Activated CD8-positive, alpha-beta T cell treated with anti-CD3 and anti-CD28 coated beads, Interleukin-2, amount 10 ng/mL, durations not matched to agents 7 days and 5 days (primary cell): ENCODE measurements at regions not wholly inside any gene's neighbourhood (a gene's known extent, or its start where the extent isn't known, plus 50 kb on each side); places are given as distances from the start of the nearest gene placed in this dataset.

Experiments used
- ATAC-seq: fragments of 150-1000 bp; cut with Tn5 transposase; one replicate; pipeline ENCODE4 v1.10.0; 2021; ENCODE audit warnings: moderate library complexity
- CTCF ChIA-PET: fragments of 350-600 bp; sonication (Branson Sonifier 250); formaldehyde crosslinking; loops from one replicate; lab custom pipeline; 2021; ENCODE audit warnings: antibody characterized with exemption; lab: Charles Lee
- POLR2A ChIA-PET: fragments of 350-600 bp; sonication (Branson Sonifier 250); formaldehyde crosslinking; loops from one replicate; lab custom pipeline; 2021; ENCODE audit warnings: antibody characterized with exemption; lab: Charles Lee
- DNase-seq: peaks from one replicate; pipeline ENCODE4 v3.0.0-alpha.2; 2020
- H3K27ac Mint-ChIP-seq: one replicate; pipeline ENCODE4 v1.8.0; 2021; ENCODE audit warnings: mild to moderate bottlenecking, mixed read lengths
- H3K27me3 Mint-ChIP-seq: one replicate; pipeline ENCODE4 v1.8.0; 2021; ENCODE audit warnings: low read depth, mixed read lengths
- H3K36me3 Mint-ChIP-seq: one replicate; pipeline ENCODE4 v1.8.0; 2021; ENCODE audit warnings: low read depth, mixed read lengths
- H3K4me1 Mint-ChIP-seq: one replicate; pipeline ENCODE4 v1.8.0; 2021; ENCODE audit warnings: low read depth, mixed read lengths
- H3K4me3 Mint-ChIP-seq: one replicate; pipeline ENCODE4 v1.8.0; 2021; ENCODE audit warnings: mild to moderate bottlenecking, mixed read lengths
- H3K9me3 Mint-ChIP-seq: one replicate; pipeline ENCODE4 v1.8.0; 2022; ENCODE audit warnings: mixed read lengths; ENCODE audit not compliant: insufficient read depth

GRCh38 chr16:8486985-8487384, 103.3 kb downstream of the TMEM114 start:
- ATAC-seq (no peak), DNase-seq (no peak)
- no peak overlapping the region for H3K27ac Mint-ChIP-seq
- POLR2A ChIA-PET = no interaction called here
- H3K36me3 Mint-ChIP-seq = no peaks in the 10 kb centered on the region
- no peak overlapping the region for H3K4me3 Mint-ChIP-seq
- CTCF ChIA-PET = no interaction called here
- no peaks in the 10 kb centered on the region for H3K9me3 Mint-ChIP-seq
- H3K4me1 Mint-ChIP-seq = no peaks in the 10 kb centered on the region
- H3K27me3 Mint-ChIP-seq = no peaks in the 10 kb centered on the region

GRCh38 chr16:8483396-8483795, 106.9 kb downstream of the TMEM114 start:
- no peaks in the 10 kb centered on the region for H3K36me3 Mint-ChIP-seq
- H3K27me3 Mint-ChIP-seq = no peaks in the 10 kb centered on the region
- H3K4me3 Mint-ChIP-seq = no peak overlapping the region
- ChIA-PET POLR2A (no interaction called here), CTCF (no interaction called here)
- no peaks in the 10 kb centered on the region for H3K9me3 Mint-ChIP-seq
- no peak for DNase-seq
- no peaks in the 10 kb centered on the region for H3K4me1 Mint-ChIP-seq
- no peak overlapping the region for H3K27ac Mint-ChIP-seq
- ATAC-seq = no peak

- DNase-seq (no peak), ATAC-seq (no peak)
- no peak overlapping the region for H3K4me3 Mint-ChIP-seq
- ChIA-PET POLR2A (no interaction called here), CTCF (no interaction called here)
- H3K4me1 Mint-ChIP-seq = no peaks in the 10 kb centered on the region
- no peak overlapping the region for H3K27ac Mint-ChIP-seq
- H3K36me3 Mint-ChIP-seq = no peaks in the 10 kb centered on the region
- H3K27me3 Mint-ChIP-seq = no peaks in the 10 kb centered on the region
- H3K9me3 Mint-ChIP-seq = no peaks in the 10 kb centered on the region
Observed at GRCh38 chr16:8481810-8482209, 108.5 kb downstream of the TMEM114 start.

- ChIA-PET CTCF (no interaction called here), POLR2A (no interaction called here)
- no peaks in the 10 kb centered on the region for H3K36me3 Mint-ChIP-seq
- DNase-seq (no peak), ATAC-seq (no peak)
- H3K27ac Mint-ChIP-seq = no peak overlapping the region
- no peak overlapping the region for H3K4me3 Mint-ChIP-seq
- H3K27me3 Mint-ChIP-seq = no peaks in the 10 kb centered on the region
- no peaks in the 10 kb centered on the region for H3K4me1 Mint-ChIP-seq
- H3K9me3 Mint-ChIP-seq = no peaks in the 10 kb centered on the region
Observed at GRCh38 chr16:8476824-8477223, 113.5 kb downstream of the TMEM114 start.

GRCh38 chr16:8474587-8474986, 115.7 kb downstream of the TMEM114 start:
- POLR2A ChIA-PET = no interaction called here
- H3K4me1 Mint-ChIP-seq = no peaks in the 10 kb centered on the region
- no peaks in the 10 kb centered on the region for H3K27me3 Mint-ChIP-seq
- no peak for ATAC-seq
- H3K9me3 Mint-ChIP-seq = no peaks in the 10 kb centered on the region
- H3K4me3 Mint-ChIP-seq = no peak overlapping the region
- H3K36me3 Mint-ChIP-seq = no peaks in the 10 kb centered on the region
- no peak overlapping the region for H3K27ac Mint-ChIP-seq
- no peak for DNase-seq
- CTCF ChIA-PET = no interaction called here

- no peaks in the 10 kb centered on the region for H3K27me3 Mint-ChIP-seq
- H3K9me3 Mint-ChIP-seq = no peaks in the 10 kb centered on the region
- CTCF ChIA-PET = no interaction called here
- H3K27ac Mint-ChIP-seq = no peak overlapping the region
- no peaks in the 10 kb centered on the region for H3K36me3 Mint-ChIP-seq
- ATAC-seq = no peak
- POLR2A ChIA-PET = no interaction called here
- no peak overlapping the region for H3K4me3 Mint-ChIP-seq
- no peaks in the 10 kb centered on the region for H3K4me1 Mint-ChIP-seq
- no peak for DNase-seq
Observed at GRCh38 chr16:8469102-8469778, 121.1 kb downstream of the TMEM114 start.

GRCh38 chr16:8464979-8465378, 125.3 kb downstream of the TMEM114 start:
- ChIA-PET CTCF (no interaction called here), POLR2A (no interaction called here)
- no peaks in the 10 kb centered on the region for H3K36me3 Mint-ChIP-seq
- no peak overlapping the region for H3K27ac Mint-ChIP-seq
- no peaks in the 10 kb centered on the region for H3K9me3 Mint-ChIP-seq
- no peak overlapping the region for H3K4me3 Mint-ChIP-seq
- ATAC-seq (no peak), DNase-seq (no peak)
- H3K27me3 Mint-ChIP-seq = no peaks in the 10 kb centered on the region
- H3K4me1 Mint-ChIP-seq = no peaks in the 10 kb centered on the region

GRCh38 chr16:8459085-8459733, 131.1 kb downstream of the TMEM114 start:
- CTCF ChIA-PET = no interaction called here
- H3K4me3 Mint-ChIP-seq = no peak overlapping the region
- H3K9me3 Mint-ChIP-seq = no peaks in the 10 kb centered on the region
- ATAC-seq = no peak
- DNase-seq = no peak
- no peaks in the 10 kb centered on the region for H3K4me1 Mint-ChIP-seq
- POLR2A ChIA-PET = no interaction called here
- H3K27me3 Mint-ChIP-seq = no peaks in the 10 kb centered on the region
- no peak overlapping the region for H3K27ac Mint-ChIP-seq
- H3K36me3 Mint-ChIP-seq = no peaks in the 10 kb centered on the region

- POLR2A ChIA-PET = no interaction called here
- no peak for ATAC-seq
- H3K36me3 Mint-ChIP-seq = no peaks in the 10 kb centered on the region
- no peak for DNase-seq
- H3K4me1 Mint-ChIP-seq = no peaks in the 10 kb centered on the region
- H3K4me3 Mint-ChIP-seq = no peak overlapping the region
- no peaks in the 10 kb centered on the region for H3K9me3 Mint-ChIP-seq
- H3K27ac Mint-ChIP-seq = no peak overlapping the region
- no peaks in the 10 kb centered on the region for H3K27me3 Mint-ChIP-seq
- CTCF ChIA-PET = no interaction called here
Observed at GRCh38 chr16:8458481-8459046, 131.7 kb downstream of the TMEM114 start.

GRCh38 chr16:8453359-8453758, 137.0 kb downstream of the TMEM114 start:
- Mint-ChIP-seq H3K27ac (no peak overlapping the region), H3K36me3 (no peaks in the 10 kb centered on the region), H3K4me3 (no peak overlapping the region), H3K27me3 (no peaks in the 10 kb centered on the region), H3K4me1 (no peaks in the 10 kb centered on the region), H3K9me3 (no peaks in the 10 kb centered on the region)
- ChIA-PET POLR2A (no interaction called here), CTCF (interaction anchor here (1.1 kb wide), 1 partner anchor 8 kb away, joined by 4 read pairs; no protein-coding TSS in a partner anchor)
- ATAC-seq (no peak), DNase-seq (no peak)

GRCh38 chr16:8452941-8453340, 137.4 kb downstream of the TMEM114 start:
- H3K27ac Mint-ChIP-seq = no peak overlapping the region

GRCh38 chr16:8436931-8437330, 153.4 kb downstream of the TMEM114 start:
- POLR2A ChIA-PET = no interaction called here
- H3K9me3 Mint-ChIP-seq = no peaks in the 10 kb centered on the region
- H3K27me3 Mint-ChIP-seq = no peaks in the 10 kb centered on the region

More at GRCh38 chr16:8452941-8453340, 137.4 kb downstream of the TMEM114 start:
- DNase-seq = no peak
- H3K4me1 Mint-ChIP-seq = no peaks in the 10 kb centered on the region
- H3K27me3 Mint-ChIP-seq = no peaks in the 10 kb centered on the region
- ATAC-seq = no peak
- no peaks in the 10 kb centered on the region for H3K9me3 Mint-ChIP-seq
- ChIA-PET POLR2A (no interaction called here), CTCF (interaction anchor here (1.1 kb wide), 1 partner anchor 9 kb away, joined by 4 read pairs; no protein-coding TSS in a partner anchor)
- H3K4me3 Mint-ChIP-seq = no peak overlapping the region
- H3K36me3 Mint-ChIP-seq = no peaks in the 10 kb centered on the region

More at GRCh38 chr16:8436931-8437330, 153.4 kb downstream of the TMEM114 start:
- no peak for ATAC-seq
- Mint-ChIP-seq H3K36me3 (no peaks in the 10 kb centered on the region), H3K4me1 (no peaks in the 10 kb centered on the region), H3K27ac (no peak overlapping the region), H3K4me3 (no peak overlapping the region)
- DNase-seq = no peak
- CTCF ChIA-PET = no interaction called here
